HepG2 (cell line): ENCODE measurements at regions not wholly inside any gene's neighbourhood (a gene's known extent, or its start where the extent isn't known, plus 50 kb on each side); places are given as distances from the start of the nearest gene placed in this dataset.

Source experiments
- CENPBD1 ChIP-seq: sonication (generic); formaldehyde crosslinking; IDR thresholded peaks from 2 replicates; pipeline ENCODE4 v1.8.0; 2022; ENCODE audit warnings: missing genetic modification reagents, low read depth, mild to moderate bottlenecking, borderline replicate concordance
- PRDM4 ChIP-seq: sonication (generic); formaldehyde crosslinking; IDR thresholded peaks from 2 replicates; pipeline ENCODE4 v1.9.0; 2021; ENCODE audit warnings: missing genetic modification reagents, borderline replicate concordance
- RAD21 ChIP-seq: fragments of 450-650 bp; formaldehyde crosslinking; IDR thresholded peaks from 2 replicates; pipeline ENCODE4 v1.5.0; 2020; ENCODE audit warnings: mild to moderate bottlenecking
- REST ChIP-seq, 2 experiments: IDR thresholded peaks; 2 replicates each; pipeline ENCODE4 v1.6.1; 2011 to 2012; ENCODE audit warnings: low read length in 2 of 2, borderline replicate concordance in 1 of 2, low read depth in 1 of 2, mild to moderate bottlenecking in 1 of 2, moderate library complexity in 1 of 2
- SAP130 ChIP-seq: IDR thresholded peaks from 2 replicates; pipeline ENCODE4 v1.6.1; 2016; ENCODE audit warnings: low read depth
- STAG1 ChIP-seq: sonication (generic); formaldehyde crosslinking; IDR thresholded peaks from 2 replicates; pipeline ENCODE4 v1.4.0; 2020; ENCODE audit warnings: missing genetic modification reagents
- ZFP36L2 ChIP-seq: sonication (generic); formaldehyde crosslinking; IDR thresholded peaks from 2 replicates; pipeline ENCODE4 v1.4.0; 2020; ENCODE audit warnings: missing genetic modification reagents
- ZNF569 ChIP-seq: sonication (generic); formaldehyde crosslinking; IDR thresholded peaks from 2 replicates; pipeline ENCODE4 v1.5.0; 2020; ENCODE audit warnings: mild to moderate bottlenecking, missing genetic modification reagents, moderate library complexity, borderline replicate concordance
- ZNF773 ChIP-seq: sonication (generic); formaldehyde crosslinking; IDR thresholded peaks from 2 replicates; pipeline ENCODE4 v1.4.0; 2020; ENCODE audit warnings: missing genetic modification reagents, borderline replicate concordance
- ZNF780A ChIP-seq: sonication (generic); formaldehyde crosslinking; IDR thresholded peaks from 2 replicates; pipeline ENCODE4 v1.8.0; 2022; ENCODE audit warnings: mild to moderate bottlenecking, missing genetic modification reagents, moderate library complexity
- TF ChIP-seq, protein P1 (sequence below): sonication (generic); formaldehyde crosslinking; IDR thresholded peaks from 2 replicates; pipeline ENCODE4 v1.5.0; 2020; ENCODE audit warnings: mild to moderate bottlenecking, missing genetic modification reagents, borderline replicate concordance
- TF ChIP-seq, protein P2 (sequence below): sonication (generic); formaldehyde crosslinking; IDR thresholded peaks from 2 replicates; pipeline ENCODE4 v1.5.0; 2020; ENCODE audit warnings: missing genetic modification reagents

- peak; percentile 52 for TF ChIP-seq STAG1
- TF ChIP-seq SAP130 (CRISPR knock-in tag), result no peak
- TF ChIP-seq ZNF773 (CRISPR knock-in tag), result no peak
- TF ChIP-seq CENPBD1 (CRISPR knock-in tag), result no peak
- no peak for TF ChIP-seq PRDM4
- 0 out of 2 replicates have a peak, but pooled peaks have one; percentile 26 for TF ChIP-seq RAD21 (CRISPR knock-in tag)
- TF ChIP-seq REST (IDR thresholded peaks at IDR 0.05; ENCODE audit: borderline replicate concordance in 1 of 2, low read depth in 1 of 2, low read length in 2 of 2), result 0 out of 4 replicates have a peak, but pooled peaks of 1 of the 2 experiments have one; percentile 37
- TF ChIP-seq ZFP36L2, result no peak
- no peak for TF ChIP-seq ZNF780A (CRISPR knock-in tag)
- no peak for TF ChIP-seq ZNF569 (CRISPR knock-in tag)
- TF ChIP-seq, protein P1, sequence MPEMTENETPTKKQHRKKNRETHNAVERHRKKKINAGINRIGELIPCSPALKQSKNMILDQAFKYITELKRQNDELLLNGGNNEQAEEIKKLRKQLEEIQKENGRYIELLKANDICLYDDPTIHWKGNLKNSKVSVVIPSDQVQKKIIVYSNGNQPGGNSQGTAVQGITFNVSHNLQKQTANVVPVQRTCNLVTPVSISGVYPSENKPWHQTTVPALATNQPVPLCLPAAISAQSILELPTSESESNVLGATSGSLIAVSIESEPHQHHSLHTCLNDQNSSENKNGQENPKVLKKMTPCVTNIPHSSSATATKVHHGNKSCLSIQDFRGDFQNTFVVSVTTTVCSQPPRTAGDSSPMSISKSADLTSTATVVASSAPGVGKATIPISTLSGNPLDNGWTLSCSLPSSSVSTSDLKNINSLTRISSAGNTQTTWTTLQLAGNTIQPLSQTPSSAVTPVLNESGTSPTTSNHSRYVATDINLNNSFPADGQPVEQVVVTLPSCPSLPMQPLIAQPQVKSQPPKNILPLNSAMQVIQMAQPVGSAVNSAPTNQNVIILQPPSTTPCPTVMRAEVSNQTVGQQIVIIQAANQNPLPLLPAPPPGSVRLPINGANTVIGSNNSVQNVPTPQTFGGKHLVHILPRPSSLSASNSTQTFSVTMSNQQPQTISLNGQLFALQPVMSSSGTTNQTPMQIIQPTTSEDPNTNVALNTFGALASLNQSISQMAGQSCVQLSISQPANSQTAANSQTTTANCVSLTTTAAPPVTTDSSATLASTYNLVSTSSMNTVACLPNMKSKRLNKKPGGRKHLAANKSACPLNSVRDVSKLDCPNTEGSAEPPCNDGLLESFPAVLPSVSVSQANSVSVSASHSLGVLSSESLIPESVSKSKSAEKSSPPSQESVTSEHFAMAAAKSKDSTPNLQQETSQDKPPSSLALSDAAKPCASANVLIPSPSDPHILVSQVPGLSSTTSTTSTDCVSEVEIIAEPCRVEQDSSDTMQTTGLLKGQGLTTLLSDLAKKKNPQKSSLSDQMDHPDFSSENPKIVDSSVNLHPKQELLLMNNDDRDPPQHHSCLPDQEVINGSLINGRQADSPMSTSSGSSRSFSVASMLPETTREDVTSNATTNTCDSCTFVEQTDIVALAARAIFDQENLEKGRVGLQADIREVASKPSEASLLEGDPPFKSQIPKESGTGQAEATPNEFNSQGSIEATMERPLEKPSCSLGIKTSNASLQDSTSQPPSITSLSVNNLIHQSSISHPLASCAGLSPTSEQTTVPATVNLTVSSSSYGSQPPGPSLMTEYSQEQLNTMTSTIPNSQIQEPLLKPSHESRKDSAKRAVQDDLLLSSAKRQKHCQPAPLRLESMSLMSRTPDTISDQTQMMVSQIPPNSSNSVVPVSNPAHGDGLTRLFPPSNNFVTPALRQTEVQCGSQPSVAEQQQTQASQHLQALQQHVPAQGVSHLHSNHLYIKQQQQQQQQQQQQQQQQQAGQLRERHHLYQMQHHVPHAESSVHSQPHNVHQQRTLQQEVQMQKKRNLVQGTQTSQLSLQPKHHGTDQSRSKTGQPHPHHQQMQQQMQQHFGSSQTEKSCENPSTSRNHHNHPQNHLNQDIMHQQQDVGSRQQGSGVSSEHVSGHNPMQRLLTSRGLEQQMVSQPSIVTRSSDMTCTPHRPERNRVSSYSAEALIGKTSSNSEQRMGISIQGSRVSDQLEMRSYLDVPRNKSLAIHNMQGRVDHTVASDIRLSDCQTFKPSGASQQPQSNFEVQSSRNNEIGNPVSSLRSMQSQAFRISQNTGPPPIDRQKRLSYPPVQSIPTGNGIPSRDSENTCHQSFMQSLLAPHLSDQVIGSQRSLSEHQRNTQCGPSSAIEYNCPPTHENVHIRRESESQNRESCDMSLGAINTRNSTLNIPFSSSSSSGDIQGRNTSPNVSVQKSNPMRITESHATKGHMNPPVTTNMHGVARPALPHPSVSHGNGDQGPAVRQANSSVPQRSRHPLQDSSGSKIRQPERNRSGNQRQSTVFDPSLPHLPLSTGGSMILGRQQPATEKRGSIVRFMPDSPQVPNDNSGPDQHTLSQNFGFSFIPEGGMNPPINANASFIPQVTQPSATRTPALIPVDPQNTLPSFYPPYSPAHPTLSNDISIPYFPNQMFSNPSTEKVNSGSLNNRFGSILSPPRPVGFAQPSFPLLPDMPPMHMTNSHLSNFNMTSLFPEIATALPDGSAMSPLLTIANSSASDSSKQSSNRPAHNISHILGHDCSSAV (CRISPR knock-in tag), result no peak
- TF ChIP-seq, protein P2, sequence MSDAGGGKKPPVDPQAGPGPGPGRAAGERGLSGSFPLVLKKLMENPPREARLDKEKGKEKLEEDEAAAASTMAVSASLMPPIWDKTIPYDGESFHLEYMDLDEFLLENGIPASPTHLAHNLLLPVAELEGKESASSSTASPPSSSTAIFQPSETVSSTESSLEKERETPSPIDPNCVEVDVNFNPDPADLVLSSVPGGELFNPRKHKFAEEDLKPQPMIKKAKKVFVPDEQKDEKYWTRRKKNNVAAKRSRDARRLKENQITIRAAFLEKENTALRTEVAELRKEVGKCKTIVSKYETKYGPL (CRISPR knock-in tag), result no peak
Observed at GRCh38 chr20:39874049-39874893, 814.8 kb downstream of the MAFB start (continued).
